ENCODE measurements at regions not wholly inside any gene's neighbourhood (a gene's known extent, or its start where the extent isn't known, plus 50 kb on each side); places are given as distances from the start of the nearest gene placed in this dataset.
"Not testable (repeated sequence)": the region's sequence is repeated elsewhere in the genome, so short reads cannot be mapped to it uniquely, and the experiment has no call there.

GRCh38 chr6:78517399-78517798, 350.0 kb upstream of the IRAK1BP1 start:
- Mint-ChIP-seq H3K27me3 (no peaks in the 10 kb centered on the region), H3K36me3 (no peaks in the 10 kb centered on the region), H3K4me3 (no peak overlapping the region), H3K4me1 (ENCODE audit: low read depth in 2 of 2) (no peaks in the 10 kb centered on the region), H3K27ac (no peak overlapping the region), H3K9me3 (peaks cover 5% of the 10 kb centered on the region)
- DNase-seq (ENCODE audit: low spot score) = no peak
- ATAC-seq = no peak

GRCh38 chr6:78523622-78524021, 343.7 kb upstream of the IRAK1BP1 start:
- DNase-seq (ENCODE audit: low spot score) (no peak), ATAC-seq (no peak)
- no peaks in the 10 kb centered on the region for H3K27me3 Mint-ChIP-seq
- H3K9me3 Mint-ChIP-seq = peaks cover 8% of the 10 kb centered on the region
- H3K4me3 Mint-ChIP-seq = no peak overlapping the region
- no peak overlapping the region for H3K27ac Mint-ChIP-seq
- H3K36me3 Mint-ChIP-seq = no peaks in the 10 kb centered on the region
- H3K4me1 Mint-ChIP-seq (ENCODE audit: low read depth in 2 of 2) = no peaks in the 10 kb centered on the region

GRCh38 chr6:78525976-78526375, 341.4 kb upstream of the IRAK1BP1 start:
- no peak for DNase-seq (ENCODE audit: low spot score)
- no peak overlapping the region for H3K4me3 Mint-ChIP-seq
- no peaks in the 10 kb centered on the region for H3K27me3 Mint-ChIP-seq
- H3K27ac Mint-ChIP-seq = no peak overlapping the region
- no peak for ATAC-seq
- H3K9me3 Mint-ChIP-seq = peaks cover 14% of the 10 kb centered on the region
- no peaks in the 10 kb centered on the region for H3K4me1 Mint-ChIP-seq (ENCODE audit: low read depth in 2 of 2)
- H3K36me3 Mint-ChIP-seq = no peaks in the 10 kb centered on the region

- Mint-ChIP-seq H3K9me3 (peaks cover 12% of the 10 kb centered on the region), H3K27ac (no peak overlapping the region), H3K4me1 (ENCODE audit: low read depth in 2 of 2) (no peaks in the 10 kb centered on the region), H3K36me3 (no peaks in the 10 kb centered on the region), H3K27me3 (no peaks in the 10 kb centered on the region), H3K4me3 (no peak overlapping the region)
- ATAC-seq (no peak), DNase-seq (ENCODE audit: low spot score) (no peak)
Measured at GRCh38 chr6:78526432-78526831, 340.9 kb upstream of the IRAK1BP1 start.

GRCh38 chr6:78528926-78529325, 338.4 kb upstream of the IRAK1BP1 start:
- Mint-ChIP-seq H3K27ac (no peak overlapping the region), H3K4me1 (ENCODE audit: low read depth in 2 of 2) (no peaks in the 10 kb centered on the region), H3K9me3 (peaks cover 8% of the 10 kb centered on the region), H3K27me3 (no peaks in the 10 kb centered on the region), H3K4me3 (no peak overlapping the region), H3K36me3 (no peaks in the 10 kb centered on the region)
- ATAC-seq (no peak), DNase-seq (ENCODE audit: low spot score) (no peak)

GRCh38 chr6:78530208-78530607, 337.1 kb upstream of the IRAK1BP1 start:
- Mint-ChIP-seq H3K4me3 (no peak overlapping the region), H3K4me1 (ENCODE audit: low read depth in 2 of 2) (no peaks in the 10 kb centered on the region), H3K27me3 (no peaks in the 10 kb centered on the region), H3K9me3 (peaks cover 9% of the 10 kb centered on the region), H3K36me3 (no peaks in the 10 kb centered on the region), H3K27ac (no peak overlapping the region)
- no peak for ATAC-seq
- DNase-seq (ENCODE audit: low spot score) = no peak

GRCh38 chr6:78533426-78533825, 333.9 kb upstream of the IRAK1BP1 start:
- H3K4me1 Mint-ChIP-seq (ENCODE audit: low read depth in 2 of 2) = no peaks in the 10 kb centered on the region
- no peak for ATAC-seq

GRCh38 chr6:78533876-78534275, 333.5 kb upstream of the IRAK1BP1 start:
- ATAC-seq = no peak
- no peak overlapping the region for H3K4me3 Mint-ChIP-seq

More at GRCh38 chr6:78533426-78533825, 333.9 kb upstream of the IRAK1BP1 start:
- no peak for DNase-seq (ENCODE audit: low spot score)
- H3K27me3 Mint-ChIP-seq = no peaks in the 10 kb centered on the region
- H3K27ac Mint-ChIP-seq = no peak overlapping the region
- no peak overlapping the region for H3K4me3 Mint-ChIP-seq
- no peaks in the 10 kb centered on the region for H3K36me3 Mint-ChIP-seq
- peaks cover 19% of the 10 kb centered on the region for H3K9me3 Mint-ChIP-seq

GRCh38 chr6:78538002-78538401, 329.3 kb upstream of the IRAK1BP1 start:
- Mint-ChIP-seq H3K4me3 (no peak overlapping the region), H3K27me3 (no peaks in the 10 kb centered on the region), H3K27ac (no peak overlapping the region), H3K9me3 (peaks cover 13% of the 10 kb centered on the region), H3K4me1 (ENCODE audit: low read depth in 2 of 2) (no peaks in the 10 kb centered on the region), H3K36me3 (no peaks in the 10 kb centered on the region)
- DNase-seq (ENCODE audit: low spot score) (no peak), ATAC-seq (no peak)

More at GRCh38 chr6:78533876-78534275, 333.5 kb upstream of the IRAK1BP1 start:
- Mint-ChIP-seq H3K36me3 (no peaks in the 10 kb centered on the region), H3K27ac (no peak overlapping the region), H3K4me1 (ENCODE audit: low read depth in 2 of 2) (no peaks in the 10 kb centered on the region), H3K9me3 (peaks cover 19% of the 10 kb centered on the region), H3K27me3 (no peaks in the 10 kb centered on the region)
- no peak for DNase-seq (ENCODE audit: low spot score)

GRCh38 chr6:78547636-78548035, 319.7 kb upstream of the IRAK1BP1 start:
- peaks cover 14% of the 10 kb centered on the region for H3K9me3 Mint-ChIP-seq
- not testable (repeated sequence) for ATAC-seq; H3K36me3 Mint-ChIP-seq; H3K4me3 Mint-ChIP-seq; H3K4me1 Mint-ChIP-seq (ENCODE audit: low read depth in 2 of 2); H3K27ac Mint-ChIP-seq; H3K27me3 Mint-ChIP-seq; DNase-seq (ENCODE audit: low spot score)

- H3K27me3 Mint-ChIP-seq = no peaks in the 10 kb centered on the region
- peaks cover 11% of the 10 kb centered on the region for H3K9me3 Mint-ChIP-seq
- no peaks in the 10 kb centered on the region for H3K36me3 Mint-ChIP-seq
- H3K4me1 Mint-ChIP-seq (ENCODE audit: low read depth in 2 of 2) = no peaks in the 10 kb centered on the region
- H3K4me3 Mint-ChIP-seq = no peak overlapping the region
- ATAC-seq (no peak), DNase-seq (ENCODE audit: low spot score) (no peak)
- H3K27ac Mint-ChIP-seq = no peak overlapping the region
Measured at GRCh38 chr6:78551361-78551760, 316.0 kb upstream of the IRAK1BP1 start.

- no peak for DNase-seq (ENCODE audit: low spot score)
- Mint-ChIP-seq H3K4me3 (no peak overlapping the region), H3K27ac (no peak overlapping the region), H3K9me3 (peaks cover 13% of the 10 kb centered on the region), H3K4me1 (ENCODE audit: low read depth in 2 of 2) (no peaks in the 10 kb centered on the region), H3K27me3 (no peaks in the 10 kb centered on the region), H3K36me3 (peaks cover 8% of the 10 kb centered on the region)
- ATAC-seq = no peak
Measured at GRCh38 chr6:78552435-78552834, 314.9 kb upstream of the IRAK1BP1 start.

- Mint-ChIP-seq H3K4me3 (no peak overlapping the region), H3K27ac (no peak overlapping the region), H3K36me3 (peaks cover 8% of the 10 kb centered on the region), H3K4me1 (ENCODE audit: low read depth in 2 of 2) (no peaks in the 10 kb centered on the region), H3K27me3 (no peaks in the 10 kb centered on the region), H3K9me3 (peaks cover 18% of the 10 kb centered on the region)
- ATAC-seq (no peak), DNase-seq (ENCODE audit: low spot score) (no peak)
Measured at GRCh38 chr6:78554341-78554740, 313.0 kb upstream of the IRAK1BP1 start.

- Mint-ChIP-seq H3K27me3 (no peaks in the 10 kb centered on the region), H3K27ac (no peak overlapping the region), H3K4me1 (ENCODE audit: low read depth in 2 of 2) (no peaks in the 10 kb centered on the region), H3K4me3 (no peak overlapping the region), H3K36me3 (peaks cover 12% of the 10 kb centered on the region), H3K9me3 (peaks cover 17% of the 10 kb centered on the region)
- ATAC-seq (no peak), DNase-seq (ENCODE audit: low spot score) (no peak)
Measured at GRCh38 chr6:78559056-78559455, 308.3 kb upstream of the IRAK1BP1 start.

- H3K4me1 Mint-ChIP-seq (ENCODE audit: low read depth in 2 of 2) = no peaks in the 10 kb centered on the region
- no peak overlapping the region for H3K27ac Mint-ChIP-seq
- H3K4me3 Mint-ChIP-seq = no peak overlapping the region
- no peaks in the 10 kb centered on the region for H3K27me3 Mint-ChIP-seq
- ATAC-seq (no peak), DNase-seq (ENCODE audit: low spot score) (no peak)
- H3K9me3 Mint-ChIP-seq = peaks cover 16% of the 10 kb centered on the region
- H3K36me3 Mint-ChIP-seq = peaks cover 12% of the 10 kb centered on the region
Measured at GRCh38 chr6:78561015-78561414, 306.3 kb upstream of the IRAK1BP1 start.

Measured in natural killer cell treated with Interleukin-12 subunit alpha and Interleukin-12 subunit beta and Interleukin-15 and Interleukin-18, amount 100 ng/mL, for 72 hours (primary cell).